GM12878 (cell line): ENCODE measurements at regions not wholly inside any gene's neighbourhood (a gene's known extent, or its start where the extent isn't known, plus 50 kb on each side); places are given as distances from the start of the nearest gene placed in this dataset.

Source experiments
- CBX5 ChIP-seq: sonication (generic); IDR thresholded peaks from 2 replicates; pipeline ENCODE4 v1.6.1; 2016; ENCODE audit warnings: low read depth, moderate library complexity, mild to moderate bottlenecking, inconsistent platforms
- CTCF ChIP-seq, 3 experiments: IDR thresholded peaks in 2 of 3; conservative IDR thresholded peaks in 1 of 3; 2 replicates each; pipeline ENCODE4 v1.5.1; 2011; ENCODE audit warnings: low read depth in 3 of 3, low read length in 3 of 3, mild to moderate bottlenecking in 3 of 3, control low read depth in 2 of 3, moderate library complexity in 2 of 3, inconsistent platforms in 1 of 3, mixed read lengths in 1 of 3; ENCODE audit not compliant: control insufficient read depth in 2 of 3, insufficient read depth in 1 of 3; ENCODE audit errors: extremely low read depth in 1 of 3
- E2F4 ChIP-seq: IDR thresholded peaks from 2 replicates; pipeline ENCODE4 v1.6.1; 2012; ENCODE audit warnings: low read depth, low read length, improper control_type of control experiment
- HDAC2 ChIP-seq: fragments of 200-600 bp; sonication (generic); IDR thresholded peaks from 2 replicates; pipeline ENCODE4 v1.6.1; 2017
- JUNB ChIP-seq: IDR thresholded peaks from 2 replicates; pipeline ENCODE4 v1.6.1; 2016; ENCODE audit warnings: antibody characterized with exemption, mild to moderate bottlenecking
- KAT2A ChIP-seq: conservative IDR thresholded peaks from 2 replicates; pipeline ENCODE4 v1.6.1; 2011; ENCODE audit warnings: low read depth, low read length; ENCODE audit not compliant: control insufficient read depth
- MTA2 ChIP-seq: fragments of 450-650 bp; IDR thresholded peaks from 2 replicates; pipeline ENCODE4 v1.6.1; 2016; ENCODE audit warnings: low read depth, mild to moderate bottlenecking, moderate library complexity
- NFIC ChIP-seq: IDR thresholded peaks from 2 replicates; pipeline ENCODE4 v1.6.1; 2012; ENCODE audit warnings: low read depth, mild to moderate bottlenecking, inconsistent platforms, low read length, moderate library complexity
- POLR2A ChIP-seq: IDR thresholded peaks from 2 replicates; pipeline ENCODE4 v1.6.1; 2011; ENCODE audit warnings: low read depth, mild to moderate bottlenecking, low read length
- RBBP5 ChIP-seq: fragments of 200-600 bp; sonication (generic); conservative IDR thresholded peaks from 2 replicates; pipeline ENCODE4 v1.6.1; 2016
- TBL1XR1 ChIP-seq: IDR thresholded peaks from 2 replicates; pipeline ENCODE4 v1.6.1; 2012; ENCODE audit warnings: low read depth, low read length, improper control_type of control experiment
- ZBTB11 ChIP-seq: fragments of 450-650 bp; formaldehyde crosslinking; IDR thresholded peaks from 2 replicates; pipeline ENCODE4 v1.5.0; 2022; ENCODE audit warnings: mild to moderate bottlenecking, missing genetic modification characterization

GRCh38 chr21:28099001-28099705 is 893.5 kb downstream of the LTN1 start:
- no peak for TF ChIP-seq KAT2A
- no peak for TF ChIP-seq TBL1XR1
- no peak for TF ChIP-seq CBX5
- TF ChIP-seq ZBTB11 = no peak
- TF ChIP-seq E2F4 = no peak
- TF ChIP-seq HDAC2 = no peak
- TF ChIP-seq RBBP5 = no peak
- TF ChIP-seq CTCF (IDR thresholded peaks at IDR 0.05 in 2 of 3, conservative IDR thresholded peaks at IDR 0.05 in 1 of 3; ENCODE audit: control insufficient read depth in 2 of 3, extremely low read depth in 1 of 3, insufficient read depth in 1 of 3, low read depth in 3 of 3, low read length in 3 of 3) = no peak
- no peak for TF ChIP-seq MTA2
- TF ChIP-seq JUNB = no peak
- TF ChIP-seq POLR2A = no peak
- TF ChIP-seq NFIC = no peak
